ENCODE measurements at regions not wholly inside any gene's neighbourhood (a gene's known extent, or its start where the extent isn't known, plus 50 kb on each side); places are given as distances from the start of the nearest gene placed in this dataset.

DNA sequence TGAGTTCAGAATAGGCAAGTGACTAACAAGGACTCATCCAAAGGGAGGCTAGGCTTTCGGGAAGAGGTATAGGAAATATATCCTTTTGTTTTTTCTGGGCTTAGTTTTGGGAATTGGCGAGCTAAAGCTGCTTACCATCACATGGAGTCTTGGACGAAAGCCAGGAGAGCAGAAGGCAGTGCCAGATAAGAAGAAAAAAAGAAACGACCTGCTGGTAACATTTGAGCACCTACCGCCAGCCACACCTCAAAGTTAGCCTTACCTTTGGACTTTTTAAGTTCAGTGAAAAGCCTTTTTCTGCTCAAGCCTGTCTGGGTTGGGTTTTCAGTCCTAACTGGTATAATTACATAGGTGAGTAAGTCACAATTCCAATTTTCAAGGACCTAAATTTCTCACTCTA is 85.1 kb upstream of the LCORL start:
- TF ChIP-seq, protein P1, sequence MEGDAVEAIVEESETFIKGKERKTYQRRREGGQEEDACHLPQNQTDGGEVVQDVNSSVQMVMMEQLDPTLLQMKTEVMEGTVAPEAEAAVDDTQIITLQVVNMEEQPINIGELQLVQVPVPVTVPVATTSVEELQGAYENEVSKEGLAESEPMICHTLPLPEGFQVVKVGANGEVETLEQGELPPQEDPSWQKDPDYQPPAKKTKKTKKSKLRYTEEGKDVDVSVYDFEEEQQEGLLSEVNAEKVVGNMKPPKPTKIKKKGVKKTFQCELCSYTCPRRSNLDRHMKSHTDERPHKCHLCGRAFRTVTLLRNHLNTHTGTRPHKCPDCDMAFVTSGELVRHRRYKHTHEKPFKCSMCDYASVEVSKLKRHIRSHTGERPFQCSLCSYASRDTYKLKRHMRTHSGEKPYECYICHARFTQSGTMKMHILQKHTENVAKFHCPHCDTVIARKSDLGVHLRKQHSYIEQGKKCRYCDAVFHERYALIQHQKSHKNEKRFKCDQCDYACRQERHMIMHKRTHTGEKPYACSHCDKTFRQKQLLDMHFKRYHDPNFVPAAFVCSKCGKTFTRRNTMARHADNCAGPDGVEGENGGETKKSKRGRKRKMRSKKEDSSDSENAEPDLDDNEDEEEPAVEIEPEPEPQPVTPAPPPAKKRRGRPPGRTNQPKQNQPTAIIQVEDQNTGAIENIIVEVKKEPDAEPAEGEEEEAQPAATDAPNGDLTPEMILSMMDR (IDR thresholded peaks at IDR 0.05 in 4 of 5, conservative IDR thresholded peaks at IDR 0.05 in 1 of 5), result no peak
- no peak for TF ChIP-seq POLR2A (IDR thresholded peaks at IDR 0.05)

Data from gastrocnemius medialis (tissue), 4 donors.